Stimulated activated CD4-positive, alpha-beta T cell treated with anti-CD3 and anti-CD28 coated beads, Interleukin-1b, Interleukin-23, amount 100 ng/mL, for 24 hours (primary cell): ENCODE measurements at regions not wholly inside any gene's neighbourhood (a gene's known extent, or its start where the extent isn't known, plus 50 kb on each side); places are given as distances from the start of the nearest gene placed in this dataset.
"Not testable (repeated sequence)": the region's sequence is repeated elsewhere in the genome, so short reads cannot be mapped to it uniquely, and the experiment has no call there.

Source experiments
- DNase-seq, 4 experiments: peaks; one replicate each; pipeline ENCODE4 v3.0.0-alpha.2; 2020; ENCODE audit warnings: low read depth in 4 of 4, low spot score in 1 of 4

DNA sequence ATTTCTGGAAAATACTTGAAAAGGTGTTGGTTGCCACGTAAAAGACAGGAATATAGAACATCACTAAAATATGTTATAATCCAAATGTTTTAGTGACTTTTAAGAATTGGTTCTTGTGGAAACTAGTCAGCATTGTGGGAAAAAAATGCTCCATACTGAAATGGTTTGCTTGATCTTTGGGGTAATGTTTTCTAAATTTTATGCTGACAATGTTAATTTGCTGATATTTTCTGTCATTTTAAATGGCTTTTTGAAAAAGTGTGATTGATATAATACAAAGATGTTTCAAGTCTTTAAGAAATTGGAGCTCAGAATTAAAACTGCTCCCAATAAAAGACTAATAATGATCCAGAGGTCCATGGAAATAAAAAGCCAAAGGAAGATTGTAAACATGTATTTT lies 610.9 kb downstream of the ADGRL2 start:
- DNase-seq, result no peak

DNA sequence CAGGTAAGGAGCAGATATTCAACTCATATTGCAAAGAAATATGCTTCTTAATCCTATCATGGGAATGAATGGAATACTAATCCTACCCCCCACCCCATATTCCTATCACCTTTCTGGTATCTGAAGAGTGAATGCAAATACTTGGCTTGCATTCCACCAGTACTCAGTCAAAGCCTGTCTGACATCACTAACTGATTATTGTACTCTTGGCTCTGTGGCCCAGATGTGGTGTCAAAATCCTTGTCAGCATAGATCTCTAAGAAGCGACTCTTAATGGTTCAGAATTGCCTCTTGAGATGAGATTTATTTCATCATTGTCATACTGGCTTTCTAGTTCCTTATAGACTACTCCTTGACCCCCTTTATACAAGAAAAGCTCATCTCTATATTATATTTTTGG lies 604.6 kb downstream of the ADGRL2 start:
- DNase-seq, result no peak

DNA sequence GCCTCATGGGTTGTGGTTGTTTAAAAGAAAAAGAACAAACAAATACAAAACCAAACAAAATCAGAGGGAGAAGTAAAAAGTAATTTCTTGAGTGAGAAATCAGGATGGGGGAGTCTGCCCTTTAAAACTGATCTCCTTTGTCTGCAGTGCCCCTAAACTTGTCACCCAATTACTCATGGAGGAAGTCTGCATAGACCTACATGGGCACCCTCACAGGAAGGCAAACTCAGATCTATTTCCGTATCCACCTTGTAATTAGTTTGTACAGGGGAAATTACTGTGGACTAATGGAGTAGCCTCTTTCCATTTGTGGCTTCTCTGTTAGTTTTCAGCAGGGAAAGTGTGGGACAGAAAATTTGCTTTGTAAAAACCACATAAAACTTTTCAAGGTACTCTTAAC lies 600.4 kb downstream of the ADGRL2 start:
- no peak for DNase-seq

DNA sequence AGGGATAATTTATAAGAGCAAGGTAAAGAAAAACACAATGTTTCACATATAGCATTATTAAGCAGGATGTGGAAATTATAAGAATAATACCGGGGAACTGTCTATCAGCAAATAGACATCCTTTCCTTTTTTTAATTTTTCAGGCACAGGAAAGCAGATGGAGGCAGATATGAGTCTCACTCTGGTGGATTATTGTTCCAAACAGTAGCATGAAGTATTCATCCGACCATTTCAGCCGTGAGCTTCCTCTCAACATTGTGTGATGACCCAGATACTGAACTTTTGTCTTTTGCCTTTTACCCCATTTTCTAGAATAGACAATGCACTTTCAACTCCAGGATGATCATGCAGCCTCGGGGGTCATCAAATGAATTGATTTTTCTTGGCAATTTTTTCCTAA lies 599.8 kb downstream of the ADGRL2 start:
- no peak for DNase-seq

DNA sequence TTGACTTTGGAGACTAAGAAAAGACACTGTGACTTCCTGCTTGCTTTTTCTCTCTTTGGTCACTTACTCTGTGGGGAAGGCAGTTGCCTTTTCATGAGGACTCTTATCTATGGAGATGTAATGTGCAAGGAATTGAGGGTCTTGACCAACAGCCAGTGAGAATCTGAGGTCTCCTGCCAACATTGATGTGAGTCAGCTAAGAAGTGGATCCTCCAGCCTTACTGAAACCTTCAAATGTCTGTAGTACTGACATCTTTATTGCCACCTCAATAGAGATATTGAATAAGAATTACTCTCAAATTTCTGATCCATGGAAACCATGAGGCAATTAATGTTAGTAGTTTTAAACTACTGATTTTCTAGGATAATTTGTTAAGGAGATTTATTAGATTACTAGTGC lies 598.4 kb downstream of the ADGRL2 start:
- no peak for DNase-seq

DNA sequence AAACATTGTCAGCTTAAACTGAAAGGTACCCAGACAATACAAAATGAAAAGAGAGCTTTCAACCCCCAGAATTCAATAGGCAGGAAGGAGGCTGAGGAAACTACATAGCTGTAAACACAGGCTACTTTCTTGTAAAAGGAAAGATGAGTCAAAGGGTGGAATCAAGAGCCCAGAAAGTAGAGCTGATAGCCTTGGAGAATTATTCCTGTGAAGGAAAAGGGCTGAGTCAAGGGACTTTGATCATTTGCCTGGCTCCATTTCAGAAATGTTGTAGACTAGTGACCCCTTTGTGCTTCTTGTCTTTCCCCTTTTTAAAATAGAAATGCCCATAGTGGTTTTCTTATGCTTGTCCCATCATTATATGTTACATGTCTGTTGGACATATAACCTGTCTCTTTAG lies 597.6 kb downstream of the ADGRL2 start:
- no peak for DNase-seq

DNA sequence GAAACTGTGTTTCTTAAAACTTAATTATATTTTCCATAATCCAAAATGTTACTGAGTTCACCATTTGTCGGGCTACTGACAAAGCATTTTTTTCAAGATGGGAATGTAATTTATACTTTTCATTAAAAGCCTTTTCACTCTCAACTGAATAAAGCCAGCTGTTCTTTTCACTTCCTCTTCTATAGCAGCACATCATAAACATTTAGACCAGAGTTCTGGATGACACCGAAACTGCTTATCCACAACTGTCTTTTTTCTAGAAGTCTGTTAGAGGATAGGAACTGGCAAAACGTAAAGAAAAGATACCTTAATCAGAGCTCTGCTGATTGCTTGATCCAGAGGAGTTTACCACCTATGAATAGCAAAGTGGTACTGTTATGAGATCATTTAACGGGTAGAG lies 594.7 kb downstream of the ADGRL2 start:
- DNase-seq, result no peak

DNA sequence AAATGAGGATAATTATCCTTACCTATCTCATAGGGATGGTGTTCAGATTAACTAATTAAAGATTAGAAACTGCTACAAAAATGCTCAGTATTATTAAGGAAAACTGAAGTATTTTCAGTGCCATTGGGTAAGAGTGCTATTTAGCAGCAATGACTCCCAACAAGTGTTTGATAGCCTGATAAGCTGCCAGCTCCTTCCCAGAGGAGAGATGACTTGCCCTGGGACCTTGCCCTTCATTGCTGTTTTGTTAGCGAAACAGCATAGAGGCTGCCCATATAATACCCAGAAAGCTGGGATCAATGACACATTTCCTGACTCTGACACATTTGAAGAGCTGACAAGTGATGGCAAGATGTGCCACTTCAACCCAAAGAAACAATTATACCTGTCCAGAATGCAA lies 592.2 kb downstream of the ADGRL2 start:
- DNase-seq, result no peak

DNA sequence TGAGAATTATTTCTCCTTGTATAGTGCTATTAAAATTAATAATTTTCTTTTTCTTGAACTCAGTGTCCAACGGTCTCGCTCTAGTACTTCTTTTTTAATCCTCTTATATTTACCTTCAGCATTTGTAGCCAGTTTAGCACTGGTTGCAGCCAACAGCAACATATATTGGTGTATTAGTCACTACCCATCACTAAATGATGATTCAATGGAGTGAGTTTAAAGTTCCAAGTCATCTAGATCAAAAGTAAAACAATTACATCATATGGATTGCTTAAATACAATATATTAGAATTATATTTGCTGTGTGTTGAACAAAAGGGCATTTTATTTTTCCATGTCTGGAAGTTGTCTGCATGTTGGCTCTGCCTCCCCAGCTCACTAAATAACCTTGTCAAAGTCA lies 591.8 kb downstream of the ADGRL2 start:
- no peak for DNase-seq

DNA sequence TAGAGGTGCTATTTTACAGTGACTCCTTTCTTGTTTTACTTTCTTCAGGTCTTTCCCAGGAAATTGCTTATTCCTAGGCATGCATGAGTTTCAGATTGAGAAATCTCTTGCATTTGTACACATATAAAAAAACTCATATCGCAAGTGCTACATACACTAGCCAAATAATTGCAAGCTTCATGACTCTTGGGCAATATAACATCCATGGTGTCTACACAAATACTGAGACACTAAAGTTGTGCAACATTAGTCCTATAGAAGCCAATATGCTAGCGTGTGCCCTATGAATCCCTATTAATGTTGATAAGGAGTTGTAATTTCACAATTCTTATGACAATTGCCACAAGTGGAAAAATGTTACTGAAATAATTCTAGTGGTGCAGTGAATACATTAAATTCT lies 591.0 kb downstream of the ADGRL2 start:
- no peak for DNase-seq

DNA sequence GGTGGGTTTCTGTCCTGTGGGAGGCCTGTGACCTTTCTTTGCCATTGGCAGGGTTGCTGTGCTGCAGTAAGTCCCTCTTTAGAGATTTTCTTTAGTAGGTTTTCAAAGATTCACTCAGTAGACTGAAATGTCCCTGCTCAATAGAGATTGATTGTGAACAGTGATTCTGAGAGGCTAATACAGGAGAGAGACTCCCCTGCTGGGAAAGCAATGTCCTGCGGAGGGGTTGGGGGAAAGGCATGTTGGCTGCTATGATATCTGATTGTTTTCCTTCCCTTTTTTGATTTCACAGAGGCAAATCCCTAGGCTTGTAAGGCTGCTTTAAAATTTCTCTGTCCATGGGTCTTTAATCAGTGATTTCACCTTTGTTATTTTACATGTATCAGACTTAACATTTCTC lies 589.9 kb downstream of the ADGRL2 start:
- DNase-seq, result no peak

DNA sequence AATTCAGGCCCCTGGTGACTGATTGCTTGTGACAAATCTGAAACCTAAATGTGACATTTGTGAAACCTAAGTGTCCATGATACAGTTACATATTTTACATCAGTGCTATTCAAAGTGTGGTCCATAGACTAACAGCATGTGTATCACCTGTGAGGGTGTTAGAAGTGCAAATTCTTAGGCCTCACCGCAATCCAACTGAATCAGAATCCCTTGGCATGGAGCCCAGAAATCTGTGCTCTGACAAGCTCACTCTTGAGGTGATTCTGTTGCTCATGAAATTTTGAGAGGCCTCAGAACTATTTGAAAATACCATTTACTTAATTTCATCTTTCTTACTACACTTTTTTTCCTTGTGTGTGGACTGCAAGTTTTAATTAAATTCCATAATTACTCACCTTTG lies 587.9 kb downstream of the ADGRL2 start:
- DNase-seq, result no peak

DNA sequence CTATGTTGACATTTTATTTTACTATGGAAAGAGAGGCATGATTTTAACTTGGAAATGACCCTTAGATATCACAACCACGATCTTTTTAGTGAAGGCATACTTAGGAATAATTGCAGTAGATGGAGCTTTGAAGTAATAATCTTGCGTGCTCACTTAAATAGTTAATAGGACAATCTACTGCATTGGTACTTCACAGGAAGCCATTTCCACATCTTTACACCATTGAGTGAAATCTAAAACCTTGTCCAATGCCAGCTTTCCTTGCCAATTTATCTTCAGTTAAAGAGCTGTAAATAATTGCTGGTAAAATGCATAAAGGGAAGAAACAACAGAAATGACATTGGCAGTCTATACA lies 586.3 kb downstream of the ADGRL2 start:
- DNase-seq, result no peak

DNA sequence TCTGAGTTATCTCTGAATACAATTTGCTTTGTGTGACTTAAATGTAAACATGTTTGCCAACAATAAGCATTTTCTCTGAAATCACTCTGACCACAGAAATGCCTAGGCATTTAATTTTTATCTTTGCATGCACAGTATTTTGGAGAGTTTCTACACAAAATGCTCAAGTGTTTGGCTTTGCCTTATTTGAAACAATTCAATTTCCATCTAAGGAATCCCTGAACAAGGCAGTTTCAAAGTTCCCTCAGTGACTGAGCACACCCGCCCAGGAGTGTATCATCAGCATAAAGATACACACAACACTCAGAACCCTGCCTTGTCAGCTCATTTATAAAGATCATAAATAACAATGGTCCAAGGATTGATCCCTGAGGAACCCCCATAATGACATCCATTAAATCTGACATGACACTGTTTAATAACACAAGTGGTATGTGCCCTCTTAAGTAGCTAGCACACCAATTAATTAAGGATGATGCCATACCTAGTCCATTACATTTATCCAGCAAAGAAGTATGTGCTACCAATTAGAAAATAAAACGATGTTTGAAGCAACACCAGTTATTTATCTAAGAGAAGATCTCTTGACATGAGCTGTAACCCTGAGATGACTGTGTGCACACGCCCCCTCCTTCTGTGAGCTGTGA lies 585.8 kb downstream of the ADGRL2 start:
- no peak for DNase-seq

DNA sequence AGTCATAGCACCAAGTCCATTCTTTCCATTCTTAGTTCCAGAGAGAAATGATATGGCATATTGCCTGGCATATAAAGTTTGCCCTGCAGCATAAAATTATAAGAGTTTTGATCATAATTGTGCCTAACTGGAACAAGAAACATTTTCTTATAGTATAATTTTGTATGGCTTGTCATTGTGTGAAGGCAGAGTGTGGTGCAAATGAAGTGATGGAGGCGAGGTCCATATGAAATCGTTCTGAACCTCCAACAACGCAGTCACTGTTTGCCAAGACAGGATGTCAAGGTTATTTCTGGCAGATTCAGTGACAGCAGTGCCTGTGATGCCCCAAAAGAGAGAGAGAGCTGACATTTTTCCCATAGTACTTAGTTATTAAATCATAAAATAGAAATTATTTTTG lies 584.0 kb downstream of the ADGRL2 start:
- no peak for DNase-seq

DNA sequence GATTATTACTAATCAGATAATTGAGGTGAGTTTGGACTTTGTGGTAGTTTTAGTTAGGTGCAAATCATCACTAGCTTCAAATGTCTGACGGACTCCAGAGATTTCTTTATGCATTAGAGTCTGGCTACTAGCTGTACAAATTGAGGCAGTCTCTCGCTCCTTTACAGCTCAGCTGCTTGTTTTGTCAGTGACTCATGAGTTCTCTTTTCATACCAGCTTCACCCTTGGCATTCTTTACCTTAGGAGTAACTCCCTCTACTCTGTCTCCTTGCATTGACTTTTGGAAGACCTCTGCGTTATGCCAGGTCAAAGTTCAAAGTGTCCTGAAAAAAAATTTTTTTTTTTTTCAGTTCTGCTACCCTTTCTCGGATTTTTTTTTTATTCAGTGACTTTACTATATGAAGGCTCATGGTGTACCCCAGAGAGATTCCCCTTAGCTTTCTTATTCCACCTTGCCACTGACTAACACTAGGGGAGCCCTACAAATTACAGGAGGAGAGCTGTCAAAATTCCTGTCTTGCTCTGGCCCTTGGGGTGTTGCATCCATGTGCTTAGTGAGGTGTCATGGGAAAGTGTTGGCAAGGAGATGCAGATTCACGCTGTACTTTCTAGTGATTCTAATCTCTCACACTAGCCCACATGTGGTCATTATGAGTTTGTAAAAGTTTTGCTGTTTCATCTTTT lies 576.6 kb downstream of the ADGRL2 start:
- DNase-seq, result no peak

DNA sequence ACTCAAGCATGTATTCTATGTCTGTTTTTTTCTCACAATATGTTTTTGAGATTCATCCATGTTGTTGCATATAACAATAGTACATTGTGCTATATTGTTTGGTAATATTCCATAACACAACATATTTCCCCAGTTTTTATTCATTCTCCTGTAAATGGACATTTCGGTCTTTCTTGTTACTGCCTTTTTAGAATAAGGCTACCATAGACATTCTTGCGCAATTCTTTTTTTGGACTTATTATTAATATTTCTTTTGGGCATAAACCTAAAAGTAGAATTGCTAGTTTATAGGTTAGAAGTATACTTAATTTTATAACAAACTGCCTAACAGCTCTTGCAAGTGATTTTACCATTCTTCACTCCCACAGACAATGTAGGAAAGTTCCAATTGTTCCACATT lies 573.0 kb downstream of the ADGRL2 start:
- no peak for DNase-seq

DNA sequence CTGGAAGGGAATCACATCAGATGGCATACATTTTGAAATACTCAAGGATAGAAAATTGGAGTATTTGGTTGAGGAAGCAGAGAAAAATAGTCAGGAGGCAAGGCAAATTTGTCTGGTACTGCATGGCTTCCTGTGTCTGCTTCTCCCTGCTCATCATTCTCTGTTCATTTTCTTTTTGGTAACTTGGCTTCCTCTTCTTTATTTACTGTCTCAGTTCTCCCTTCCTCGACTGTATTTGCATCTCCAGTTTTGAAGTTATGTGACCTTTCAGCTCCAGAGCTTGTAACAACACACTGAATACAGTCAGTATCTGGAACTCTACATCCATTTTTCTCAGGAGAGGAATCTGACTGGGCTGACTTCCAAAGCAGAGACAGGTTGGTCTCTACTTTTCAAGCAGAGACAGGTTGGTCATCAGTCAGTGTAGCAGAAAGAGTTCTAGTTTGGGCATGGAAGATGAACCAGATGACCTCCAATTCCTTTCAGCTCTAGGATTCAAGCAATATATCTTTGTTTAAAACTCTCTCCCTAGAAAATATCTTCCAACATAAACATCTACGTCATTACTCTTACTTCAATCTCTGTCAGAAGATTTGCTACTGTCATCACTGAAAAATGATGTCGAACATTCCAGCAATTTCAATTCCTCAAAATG lies 571.2 kb downstream of the ADGRL2 start:
- no peak for DNase-seq

DNA sequence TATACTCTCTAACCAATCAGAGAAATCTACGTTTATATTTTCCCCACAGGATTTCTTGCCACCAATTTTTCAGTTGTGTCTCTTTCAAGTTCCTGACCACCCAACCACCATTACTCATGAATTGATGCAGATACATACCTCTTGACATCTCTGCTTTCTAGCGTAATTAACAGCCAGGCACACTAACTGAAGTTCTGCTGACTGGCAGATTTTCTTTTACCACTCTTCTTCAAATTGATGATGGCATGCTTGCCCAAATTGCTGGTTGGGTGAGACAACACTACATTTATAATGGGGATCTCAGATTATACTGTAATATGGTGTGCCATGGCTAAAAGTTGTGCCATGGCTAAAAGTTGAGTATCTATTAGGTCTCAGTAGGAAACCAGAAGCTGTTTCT lies 566.7 kb downstream of the ADGRL2 start:
- no peak for DNase-seq

DNA sequence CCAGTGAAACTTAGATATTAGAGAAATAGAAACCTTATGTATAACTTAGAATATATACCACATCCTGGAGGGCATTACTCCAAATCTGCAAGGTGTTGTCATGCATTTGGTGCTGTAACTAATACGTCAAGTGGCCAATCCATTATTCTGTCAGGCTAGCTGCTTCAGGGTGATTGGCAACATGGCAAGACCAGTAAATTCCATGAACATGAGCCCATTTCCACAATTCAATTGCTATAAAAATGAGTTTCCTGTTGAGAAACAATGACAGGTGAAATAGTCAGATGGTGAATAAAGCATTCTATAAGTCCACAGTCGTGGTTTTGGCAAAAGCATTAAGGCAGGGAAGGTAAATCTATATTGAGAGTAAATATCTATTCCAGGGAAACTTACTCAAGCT lies 566.0 kb downstream of the ADGRL2 start:
- DNase-seq, result no peak

DNA sequence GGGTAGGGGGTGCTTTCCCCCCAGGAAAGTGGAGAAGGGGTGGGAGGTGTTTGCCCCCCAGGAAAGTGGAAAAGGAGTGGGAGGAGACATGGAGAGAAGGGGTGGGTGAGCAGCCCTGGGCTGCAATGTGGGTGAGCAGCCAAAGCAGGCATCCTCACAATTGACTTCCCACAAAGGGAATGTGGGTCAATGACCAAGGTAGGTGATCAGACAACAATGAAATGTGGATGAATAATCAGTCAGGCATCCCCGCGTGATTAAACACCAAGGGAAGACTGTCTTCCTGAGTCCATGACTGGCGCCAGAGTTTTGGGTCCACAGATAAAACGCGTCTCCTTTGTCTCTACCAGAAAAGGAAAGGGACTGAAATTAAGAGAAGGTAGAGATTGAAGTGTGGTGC lies 558.8 kb downstream of the ADGRL2 start:
- DNase-seq, result not testable (repeated sequence)

DNA sequence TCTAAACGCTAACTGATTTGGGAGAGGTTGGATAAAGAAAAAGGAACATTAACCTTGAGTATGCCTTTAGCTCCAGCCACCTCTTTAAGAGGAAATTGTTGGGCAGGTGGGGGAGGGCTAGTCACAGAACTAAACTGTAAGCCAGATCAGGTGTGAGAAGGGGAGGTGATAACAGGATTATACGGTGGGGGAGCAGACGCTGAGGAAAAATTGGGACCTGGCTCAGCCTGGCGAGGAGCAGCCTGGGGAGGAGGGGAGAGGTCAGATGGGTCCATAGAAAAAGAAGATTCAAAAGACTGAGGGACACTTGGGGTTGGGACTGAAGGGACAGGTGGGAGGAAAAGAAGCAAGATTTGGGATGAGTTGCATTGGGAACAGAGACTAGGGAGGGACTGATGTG lies 558.0 kb downstream of the ADGRL2 start:
- DNase-seq, result not testable (repeated sequence)

DNA sequence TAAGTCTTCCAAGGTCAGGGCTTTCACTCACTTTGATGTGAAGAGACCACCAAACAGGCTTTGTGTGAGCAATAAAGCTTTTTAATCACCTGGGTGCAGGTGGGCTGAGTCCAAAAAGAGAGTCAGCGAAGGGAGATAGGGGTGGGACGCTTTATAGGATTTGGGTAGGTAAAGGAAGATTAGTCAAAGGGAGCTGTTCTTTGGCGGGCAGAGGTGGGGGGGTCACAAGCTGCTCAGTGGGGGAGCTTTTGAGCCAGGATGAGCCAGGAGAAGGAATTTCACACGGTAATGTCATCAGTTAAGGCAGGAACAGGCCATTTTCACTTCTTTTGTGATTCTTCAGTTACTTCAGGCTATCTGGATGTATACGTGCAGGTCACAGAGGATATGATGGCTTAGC lies 553.8 kb downstream of the ADGRL2 start:
- not testable (repeated sequence) for DNase-seq
